Ovary (tissue), 3 donors: ENCODE measurements at regions not wholly inside any gene's neighbourhood (a gene's known extent, or its start where the extent isn't known, plus 50 kb on each side); places are given as distances from the start of the nearest gene placed in this dataset.

Experiments used
- EP300 ChIP-seq: sonication (generic); formaldehyde crosslinking; IDR thresholded peaks from one replicate; pipeline ENCODE4 v1.6.1; 2017; ENCODE audit warnings: antibody characterized with exemption
- POLR2A ChIP-seq: fragments of 450-650 bp; IDR thresholded peaks from one replicate; pipeline ENCODE4 v1.6.1; 2017; ENCODE audit warnings: antibody characterized with exemption, mild to moderate bottlenecking, moderate library complexity
- TF ChIP-seq, protein P1 (sequence below), 3 donors: fragments of 450-650 bp in 2 of 3; fragments of 200-600 bp in 1 of 3; IDR thresholded peaks; one replicate each; pipeline versions ENCODE4 v1.5.1 to v1.8.0; 2016 to 2022; ENCODE audit warnings: antibody characterized with exemption in 3 of 3, mild to moderate bottlenecking in 1 of 3
- donor health status: DM: no; HTN: no; CAD: no.

DNA sequence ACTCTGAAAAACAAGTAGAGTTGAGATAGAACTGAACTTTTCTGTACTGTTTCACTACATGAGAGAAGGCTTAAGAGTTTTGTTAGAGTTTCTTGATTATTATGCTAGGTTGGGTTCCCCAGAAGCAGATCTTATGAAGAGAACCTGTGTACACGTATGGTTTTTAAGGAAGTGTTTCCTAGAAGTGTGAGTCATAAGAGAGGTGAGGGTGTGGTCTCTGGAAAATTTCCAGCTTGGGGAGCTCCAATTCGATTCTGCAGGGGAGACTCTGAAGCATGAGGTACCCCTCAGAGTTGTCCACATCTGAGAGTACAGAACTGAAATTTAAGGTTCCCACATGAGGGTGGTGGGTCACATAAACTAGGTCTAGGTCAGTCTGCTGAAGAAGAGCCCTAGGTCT, 83.3 kb upstream of the MAP2 start:
- TF ChIP-seq, protein P1, sequence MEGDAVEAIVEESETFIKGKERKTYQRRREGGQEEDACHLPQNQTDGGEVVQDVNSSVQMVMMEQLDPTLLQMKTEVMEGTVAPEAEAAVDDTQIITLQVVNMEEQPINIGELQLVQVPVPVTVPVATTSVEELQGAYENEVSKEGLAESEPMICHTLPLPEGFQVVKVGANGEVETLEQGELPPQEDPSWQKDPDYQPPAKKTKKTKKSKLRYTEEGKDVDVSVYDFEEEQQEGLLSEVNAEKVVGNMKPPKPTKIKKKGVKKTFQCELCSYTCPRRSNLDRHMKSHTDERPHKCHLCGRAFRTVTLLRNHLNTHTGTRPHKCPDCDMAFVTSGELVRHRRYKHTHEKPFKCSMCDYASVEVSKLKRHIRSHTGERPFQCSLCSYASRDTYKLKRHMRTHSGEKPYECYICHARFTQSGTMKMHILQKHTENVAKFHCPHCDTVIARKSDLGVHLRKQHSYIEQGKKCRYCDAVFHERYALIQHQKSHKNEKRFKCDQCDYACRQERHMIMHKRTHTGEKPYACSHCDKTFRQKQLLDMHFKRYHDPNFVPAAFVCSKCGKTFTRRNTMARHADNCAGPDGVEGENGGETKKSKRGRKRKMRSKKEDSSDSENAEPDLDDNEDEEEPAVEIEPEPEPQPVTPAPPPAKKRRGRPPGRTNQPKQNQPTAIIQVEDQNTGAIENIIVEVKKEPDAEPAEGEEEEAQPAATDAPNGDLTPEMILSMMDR (IDR thresholded peaks at IDR 0.05), result no peak
- TF ChIP-seq POLR2A (no peak), EP300 (no peak)
